ENCODE measurements at regions not wholly inside any gene's neighbourhood (a gene's known extent, or its start where the extent isn't known, plus 50 kb on each side); places are given as distances from the start of the nearest gene placed in this dataset.

- no peaks in the 10 kb centered on the region for H3K4me1 ChIP-seq (ENCODE audit: control insufficient read depth, insufficient read depth, low read length)
- CTCF ChIA-PET: no interaction called here
- no peak overlapping the region for H3K4me3 ChIP-seq (ENCODE audit: low read depth in 2 of 2, low read length in 2 of 2)
- DNase-seq (ENCODE audit: low read depth, low spot score) (no peak), ATAC-seq (no peak)
- no peaks in the 10 kb centered on the region for H3K9me3 ChIP-seq (ENCODE audit: control insufficient read depth, insufficient read depth, low read depth, low read length)
- no peak overlapping the region for H3K27ac ChIP-seq (ENCODE audit: low read length)
- intact Hi-C loops (cut with micrococcal nuclease; ENCODE audit: unreplicated experiment) (no loop called here), in situ Hi-C loops (cut with HindIII; ENCODE audit: low pct_unique_long_range_greater_than_20kb, low sequenced_read_pairs) (no loop called here)
- POLR2A ChIA-PET: no interaction called here
- no TSS peak for BruUV-seq (replicated peaks)
- TF ChIP-seq REST (IDR thresholded peaks at IDR 0.05; ENCODE audit: insufficient read depth in 1 of 2, low read depth in 2 of 2, low read length in 1 of 2): no peak
- no peak for TF ChIP-seq SIN3A (IDR thresholded peaks at IDR 0.05; ENCODE audit: borderline replicate concordance, insufficient read depth, low read depth, low read length)
- no peak for TF ChIP-seq POLR2AphosphoS5 (IDR thresholded peaks at IDR 0.05; ENCODE audit: low read depth, low read length)
- TF ChIP-seq, protein P1, sequence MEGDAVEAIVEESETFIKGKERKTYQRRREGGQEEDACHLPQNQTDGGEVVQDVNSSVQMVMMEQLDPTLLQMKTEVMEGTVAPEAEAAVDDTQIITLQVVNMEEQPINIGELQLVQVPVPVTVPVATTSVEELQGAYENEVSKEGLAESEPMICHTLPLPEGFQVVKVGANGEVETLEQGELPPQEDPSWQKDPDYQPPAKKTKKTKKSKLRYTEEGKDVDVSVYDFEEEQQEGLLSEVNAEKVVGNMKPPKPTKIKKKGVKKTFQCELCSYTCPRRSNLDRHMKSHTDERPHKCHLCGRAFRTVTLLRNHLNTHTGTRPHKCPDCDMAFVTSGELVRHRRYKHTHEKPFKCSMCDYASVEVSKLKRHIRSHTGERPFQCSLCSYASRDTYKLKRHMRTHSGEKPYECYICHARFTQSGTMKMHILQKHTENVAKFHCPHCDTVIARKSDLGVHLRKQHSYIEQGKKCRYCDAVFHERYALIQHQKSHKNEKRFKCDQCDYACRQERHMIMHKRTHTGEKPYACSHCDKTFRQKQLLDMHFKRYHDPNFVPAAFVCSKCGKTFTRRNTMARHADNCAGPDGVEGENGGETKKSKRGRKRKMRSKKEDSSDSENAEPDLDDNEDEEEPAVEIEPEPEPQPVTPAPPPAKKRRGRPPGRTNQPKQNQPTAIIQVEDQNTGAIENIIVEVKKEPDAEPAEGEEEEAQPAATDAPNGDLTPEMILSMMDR (IDR thresholded peaks at IDR 0.05): no peak
- no peak for TF ChIP-seq TCF7L2 (IDR thresholded peaks at IDR 0.05; ENCODE audit: low read depth, low read length)
- no peaks in the 10 kb centered on the region for H3K36me3 ChIP-seq (ENCODE audit: control insufficient read depth, insufficient read depth, low read length)
- no peaks in the 10 kb centered on the region for H3K27me3 ChIP-seq (ENCODE audit: control insufficient read depth, insufficient read depth, low read length)
These were observed 655.7 kb downstream of the BNC2 start for GRCh38 chr9:16214677-16215352.

DNA sequence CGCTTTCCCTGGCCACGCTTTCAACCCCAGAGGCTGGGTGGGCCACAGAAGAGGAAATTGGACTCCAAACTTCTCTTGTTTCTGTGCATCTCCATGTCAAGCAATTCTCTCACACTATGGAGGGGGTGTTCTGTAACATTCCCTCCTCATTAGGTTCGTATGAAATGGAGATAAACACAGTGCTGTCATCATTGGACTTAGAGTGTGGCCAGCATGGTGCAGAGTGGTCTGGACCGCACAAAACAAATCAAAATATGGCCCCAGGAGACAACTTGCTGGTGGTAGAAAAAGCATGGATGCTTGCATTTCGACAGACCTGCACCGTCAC, 655.2 kb downstream of the BNC2 start:
- TF ChIP-seq, protein P1 (IDR thresholded peaks at IDR 0.05): no peak
- no peak for TF ChIP-seq REST (IDR thresholded peaks at IDR 0.05; ENCODE audit: insufficient read depth in 1 of 2, low read depth in 2 of 2, low read length in 1 of 2)
- TF ChIP-seq TCF7L2 (IDR thresholded peaks at IDR 0.05; ENCODE audit: low read depth, low read length): no peak
- no peak for TF ChIP-seq SIN3A (IDR thresholded peaks at IDR 0.05; ENCODE audit: borderline replicate concordance, insufficient read depth, low read depth, low read length)
- TF ChIP-seq POLR2AphosphoS5 (IDR thresholded peaks at IDR 0.05; ENCODE audit: low read depth, low read length): no peak
- Histone ChIP-seq H3K27ac (ENCODE audit: low read length) (no peak overlapping the region), H3K4me1 (ENCODE audit: control insufficient read depth, insufficient read depth, low read length) (no peaks in the 10 kb centered on the region), H3K27me3 (ENCODE audit: control insufficient read depth, insufficient read depth, low read length) (no peaks in the 10 kb centered on the region), H3K9me3 (ENCODE audit: control insufficient read depth, insufficient read depth, low read depth, low read length) (no peaks in the 10 kb centered on the region), H3K4me3 (ENCODE audit: low read depth in 2 of 2, low read length in 2 of 2) (no peak overlapping the region), H3K36me3 (ENCODE audit: control insufficient read depth, insufficient read depth, low read length) (no peaks in the 10 kb centered on the region)
- in situ Hi-C loops (cut with HindIII; ENCODE audit: low pct_unique_long_range_greater_than_20kb, low sequenced_read_pairs) (no loop called here), intact Hi-C loops (cut with micrococcal nuclease; ENCODE audit: unreplicated experiment) (no loop called here)
- CTCF ChIA-PET: no interaction called here
- POLR2A ChIA-PET: no interaction called here
- no peak for DNase-seq (ENCODE audit: low read depth, low spot score)
- ATAC-seq: no peak
- BruUV-seq (replicated peaks): no TSS peak
